Hepatocyte (in vitro differentiated cells): ENCODE measurements at regions not wholly inside any gene's neighbourhood (a gene's known extent, or its start where the extent isn't known, plus 50 kb on each side); places are given as distances from the start of the nearest gene placed in this dataset.
"Not testable (repeated sequence)": the region's sequence is repeated elsewhere in the genome, so short reads cannot be mapped to it uniquely, and the experiment has no call there.

Experiments used
- DNase-seq: peaks from one replicate; pipeline ENCODE4 v3.0.0-alpha.2; 2016; ENCODE audit warnings: low spot score
- H2AFZ ChIP-seq: fragments of 200-600 bp; sonication (generic); 2 replicates; pipeline ENCODE4 v1.6.0; 2016; ENCODE audit warnings: antibody characterized with exemption, mild to moderate bottlenecking
- H3K27ac ChIP-seq: fragments of 200-600 bp; sonication (generic); 2 replicates; pipeline ENCODE4 v1.5.1; 2016; ENCODE audit warnings: mild to moderate bottlenecking
- H3K27me3 ChIP-seq: fragments of 200-600 bp; sonication (generic); 2 replicates; pipeline ENCODE4 v1.6.1; 2016
- H3K36me3 ChIP-seq: fragments of 200-600 bp; sonication (generic); replicated peaks from 2 replicates; pipeline ENCODE4 v1.5.1; 2016; ENCODE audit warnings: low read depth; ENCODE audit not compliant: insufficient read depth
- H3K4me1 ChIP-seq: fragments of 200-600 bp; sonication (generic); 2 replicates; pipeline ENCODE4 v1.5.1; 2016; ENCODE audit warnings: mild to moderate bottlenecking, moderate library complexity; ENCODE audit not compliant: insufficient read depth
- H3K4me2 ChIP-seq: fragments of 200-600 bp; sonication (generic); 2 replicates; pipeline ENCODE4 v1.6.0; 2016
- H3K4me3 ChIP-seq: fragments of 200-600 bp; sonication (generic); 2 replicates; pipeline ENCODE4 v1.5.1; 2016; ENCODE audit warnings: mild to moderate bottlenecking
- H3K79me2 ChIP-seq: fragments of 200-600 bp; sonication (generic); 2 replicates; pipeline ENCODE4 v1.6.0; 2017; ENCODE audit warnings: mild to moderate bottlenecking
- H3K9me2 ChIP-seq: fragments of 200-600 bp; sonication (generic); replicated peaks from 2 replicates; pipeline ENCODE4 v1.6.0; 2017; ENCODE audit warnings: mild to moderate bottlenecking; ENCODE audit not compliant: insufficient read depth
- H3K9me3 ChIP-seq: fragments of 200-600 bp; sonication (generic); 2 replicates; pipeline ENCODE4 v1.5.1; 2016; ENCODE audit warnings: low read depth, mild to moderate bottlenecking
- H4K20me1 ChIP-seq: fragments of 200-600 bp; sonication (generic); 2 replicates; pipeline ENCODE4 v1.6.0; 2016; ENCODE audit warnings: mild to moderate bottlenecking; ENCODE audit not compliant: insufficient read depth, poor library complexity, severe bottlenecking
- EZH2 ChIP-seq: fragments of 200-600 bp; sonication (generic); IDR thresholded peaks from 2 replicates; pipeline ENCODE4 v1.6.1; 2016; ENCODE audit warnings: antibody characterized with exemption, mild to moderate bottlenecking, borderline replicate concordance
- EZH2phosphoT487 ChIP-seq: fragments of 200-600 bp; sonication (generic); IDR thresholded peaks from one replicate; pipeline ENCODE4 v1.6.1; 2018; ENCODE audit warnings: antibody characterized with exemption, mild to moderate bottlenecking, low read depth, moderate library complexity; ENCODE audit not compliant: unreplicated experiment, severe bottlenecking
- WGBS: methylation state at CpG from one replicate; pipeline ENCODE4 v1.1.6; 2016; ENCODE audit warnings: low lambda C conversion rate; ENCODE audit errors: missing lambda C conversion rate; 5-methylcytosine and 5-hydroxymethylcytosine counted together
- TF ChIP-seq, protein P1 (sequence below): fragments of 200-600 bp; sonication (generic); IDR thresholded peaks from 2 replicates; pipeline ENCODE4 v1.5.1; 2016; ENCODE audit warnings: antibody characterized with exemption, mild to moderate bottlenecking; ENCODE audit not compliant: poor library complexity

GRCh38 chr7:119944601-119944972, 328.4 kb upstream of the KCND2 start:
- no peak overlapping the region for H2AFZ ChIP-seq
- no peak overlapping the region for H3K4me2 ChIP-seq
- no peak overlapping the region for H3K4me3 ChIP-seq
- no peak overlapping the region for H3K27ac ChIP-seq
- WGBS: 70% methylated on average over 1 of the region's 1 CpG
- H3K36me3 ChIP-seq: no peaks in the 10 kb centered on the region
- H3K79me2 ChIP-seq: no peaks in the 10 kb centered on the region
- H3K9me2 ChIP-seq: no peaks in the 10 kb centered on the region
- no peaks in the 10 kb centered on the region for H3K9me3 ChIP-seq
- H4K20me1 ChIP-seq: no peaks in the 10 kb centered on the region
- TF ChIP-seq, protein P1, sequence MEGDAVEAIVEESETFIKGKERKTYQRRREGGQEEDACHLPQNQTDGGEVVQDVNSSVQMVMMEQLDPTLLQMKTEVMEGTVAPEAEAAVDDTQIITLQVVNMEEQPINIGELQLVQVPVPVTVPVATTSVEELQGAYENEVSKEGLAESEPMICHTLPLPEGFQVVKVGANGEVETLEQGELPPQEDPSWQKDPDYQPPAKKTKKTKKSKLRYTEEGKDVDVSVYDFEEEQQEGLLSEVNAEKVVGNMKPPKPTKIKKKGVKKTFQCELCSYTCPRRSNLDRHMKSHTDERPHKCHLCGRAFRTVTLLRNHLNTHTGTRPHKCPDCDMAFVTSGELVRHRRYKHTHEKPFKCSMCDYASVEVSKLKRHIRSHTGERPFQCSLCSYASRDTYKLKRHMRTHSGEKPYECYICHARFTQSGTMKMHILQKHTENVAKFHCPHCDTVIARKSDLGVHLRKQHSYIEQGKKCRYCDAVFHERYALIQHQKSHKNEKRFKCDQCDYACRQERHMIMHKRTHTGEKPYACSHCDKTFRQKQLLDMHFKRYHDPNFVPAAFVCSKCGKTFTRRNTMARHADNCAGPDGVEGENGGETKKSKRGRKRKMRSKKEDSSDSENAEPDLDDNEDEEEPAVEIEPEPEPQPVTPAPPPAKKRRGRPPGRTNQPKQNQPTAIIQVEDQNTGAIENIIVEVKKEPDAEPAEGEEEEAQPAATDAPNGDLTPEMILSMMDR: no peak
- TF ChIP-seq EZH2phosphoT487: no peak
- TF ChIP-seq EZH2: no peak
- no peak for DNase-seq
- H3K27me3 ChIP-seq: no peaks in the 10 kb centered on the region
- no peaks in the 10 kb centered on the region for H3K4me1 ChIP-seq

DNA sequence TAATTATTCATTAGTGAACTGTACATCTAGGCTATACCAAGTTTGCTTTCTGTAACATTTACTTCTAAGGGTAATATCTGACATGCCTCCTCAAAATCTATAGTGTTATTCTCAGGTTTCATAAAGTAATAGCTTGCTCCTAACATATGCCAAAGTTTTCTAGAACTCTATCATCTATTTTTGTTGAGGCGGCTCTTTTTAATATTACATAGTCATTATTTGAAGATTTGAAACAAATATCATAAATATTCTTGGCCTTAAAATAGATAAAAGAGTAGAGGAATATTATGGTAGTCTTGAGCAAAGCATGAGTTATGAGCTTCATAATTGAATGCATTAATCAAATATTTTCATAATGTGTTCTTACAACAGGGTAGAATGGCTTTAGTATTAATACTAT, 327.2 kb upstream of the KCND2 start:
- Histone ChIP-seq H3K9me2 (no peaks in the 10 kb centered on the region), H3K9me3 (no peaks in the 10 kb centered on the region), H3K36me3 (no peaks in the 10 kb centered on the region), H3K4me3 (no peak overlapping the region), H3K27me3 (no peaks in the 10 kb centered on the region), H3K4me2 (no peak overlapping the region), H3K4me1 (no peaks in the 10 kb centered on the region), H2AFZ (no peak overlapping the region), H3K27ac (no peak overlapping the region), H3K79me2 (no peaks in the 10 kb centered on the region), H4K20me1 (no peaks in the 10 kb centered on the region)
- DNase-seq: no peak
- TF ChIP-seq EZH2phosphoT487 (no peak), EZH2 (no peak)
- TF ChIP-seq, protein P1: no peak
- WGBS: 94% methylated on average over 1 of the region's 1 CpG

DNA sequence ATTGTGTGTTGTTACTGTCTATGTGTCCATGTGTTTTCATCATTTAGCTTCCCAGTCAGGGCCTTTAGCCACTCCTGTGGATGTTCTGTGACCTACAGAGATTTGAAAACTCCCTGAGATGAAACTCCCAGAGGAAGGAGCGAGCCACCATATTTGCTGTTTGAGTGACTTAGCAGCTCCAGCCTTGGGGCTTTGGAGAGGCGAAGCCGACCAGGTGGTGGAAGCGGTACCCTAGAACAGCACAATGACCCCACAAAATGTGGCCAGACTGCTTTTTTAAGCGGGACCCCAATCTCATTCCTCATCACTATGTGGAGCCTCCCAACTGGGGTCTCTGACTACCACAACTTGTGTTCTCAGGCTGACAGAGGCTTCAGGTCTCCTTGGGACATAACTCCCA, 323.9 kb upstream of the KCND2 start:
- Histone ChIP-seq H3K79me2 (no peaks in the 10 kb centered on the region), H3K4me3 (no peak overlapping the region)
- 93% methylated on average over 5 of the region's 5 CpGs for WGBS

GRCh38 chr7:119950390-119951041, 322.5 kb upstream of the KCND2 start:
- H3K4me2 ChIP-seq, H3K4me3 ChIP-seq, H3K9me3 ChIP-seq, H2AFZ ChIP-seq, H3K27ac ChIP-seq, H4K20me1 ChIP-seq, H3K79me2 ChIP-seq, H3K4me1 ChIP-seq, H3K36me3 ChIP-seq, H3K27me3 ChIP-seq, H3K9me2 ChIP-seq, DNase-seq: not testable (repeated sequence)
- 94% methylated on average over 30 of the region's 30 CpGs for WGBS

More for the DNA sequence above, 323.9 kb upstream of the KCND2 start:
- no peaks in the 10 kb centered on the region for H3K9me3 ChIP-seq
- no peak overlapping the region for H3K27ac ChIP-seq
- no peaks in the 10 kb centered on the region for H3K36me3 ChIP-seq
- no peak overlapping the region for H3K4me2 ChIP-seq
- TF ChIP-seq EZH2phosphoT487 (no peak), EZH2 (no peak)
- TF ChIP-seq, protein P1: no peak
- H3K9me2 ChIP-seq: no peaks in the 10 kb centered on the region
- no peak overlapping the region for H2AFZ ChIP-seq
- H3K27me3 ChIP-seq: no peaks in the 10 kb centered on the region
- no peak for DNase-seq
- H4K20me1 ChIP-seq: no peaks in the 10 kb centered on the region
- H3K4me1 ChIP-seq: no peaks in the 10 kb centered on the region

- H3K4me2 ChIP-seq, H4K20me1 ChIP-seq, H3K9me2 ChIP-seq, H2AFZ ChIP-seq, H3K79me2 ChIP-seq, H3K4me3 ChIP-seq, H3K4me1 ChIP-seq, H3K9me3 ChIP-seq, DNase-seq, H3K36me3 ChIP-seq, H3K27me3 ChIP-seq, H3K27ac ChIP-seq: not testable (repeated sequence)
- WGBS: over 99% methylated on average over 14 of the region's 24 CpGs
These were observed 321.4 kb upstream of the KCND2 start for GRCh38 chr7:119951614-119952013.
